GM18907 (cell line): ENCODE measurements at regions not wholly inside any gene's neighbourhood (a gene's known extent, or its start where the extent isn't known, plus 50 kb on each side); places are given as distances from the start of the nearest gene placed in this dataset.

ENCODE experiments used
- ATAC-seq: cut with Tn5 transposase; IDR thresholded peaks from one replicate; pipeline ENCODE4 v1.9.1; 2021; ENCODE audit warnings: mild to moderate bottlenecking, moderate library complexity; ENCODE audit not compliant: unreplicated experiment

- ATAC-seq, result no peak
Measured at GRCh38 chrX:124280294-124280902, 52.1 kb upstream of the TEX13D start.

GRCh38 chrX:124282580-124282979 lies 49.9 kb upstream of the TEX13D start:
- ATAC-seq, result no peak
